Eye (tissue), 1 donor: ENCODE measurements at regions not wholly inside any gene's neighbourhood (a gene's known extent, or its start where the extent isn't known, plus 50 kb on each side); places are given as distances from the start of the nearest gene placed in this dataset.

Source experiments
- DNase-seq: peaks from one replicate; pipeline ENCODE4 v3.0.0-alpha.2; 2015

GRCh38 chr10:10818082-10818481 lies 199.6 kb upstream of the CELF2 start:
- no peak for DNase-seq

GRCh38 chr10:10819206-10819856 lies 198.3 kb upstream of the CELF2 start:
- no peak for DNase-seq

GRCh38 chr10:10821926-10822325 lies 195.7 kb upstream of the CELF2 start:
- DNase-seq = no peak

- peak; percentile 53 for DNase-seq
These were observed 193.0 kb upstream of the CELF2 start for GRCh38 chr10:10824591-10825148.

- no peak for DNase-seq
These were observed 191.5 kb upstream of the CELF2 start for GRCh38 chr10:10826125-10826524.

GRCh38 chr10:10828623-10829022 lies 189.0 kb upstream of the CELF2 start:
- no peak for DNase-seq

- DNase-seq = no peak
These were observed 188.1 kb upstream of the CELF2 start for GRCh38 chr10:10829576-10829975.

- peak; percentile 49 for DNase-seq
These were observed 187.2 kb upstream of the CELF2 start for GRCh38 chr10:10830293-10830986.

- DNase-seq = no peak
These were observed 186.6 kb upstream of the CELF2 start for GRCh38 chr10:10831085-10831484.

GRCh38 chr10:10833955-10834354 lies 183.7 kb upstream of the CELF2 start:
- no peak for DNase-seq

- no peak for DNase-seq
These were observed 173.4 kb upstream of the CELF2 start for GRCh38 chr10:10844251-10844650.

- DNase-seq = no peak
These were observed 172.5 kb upstream of the CELF2 start for GRCh38 chr10:10845185-10845584.

- DNase-seq = peak; percentile 68
These were observed 171.7 kb upstream of the CELF2 start for GRCh38 chr10:10845826-10846503.

- no peak for DNase-seq
These were observed 171.2 kb upstream of the CELF2 start for GRCh38 chr10:10846504-10846900.

GRCh38 chr10:10847387-10847786 lies 170.3 kb upstream of the CELF2 start:
- DNase-seq = no peak

GRCh38 chr10:10848488-10849111 lies 169.1 kb upstream of the CELF2 start:
- no peak for DNase-seq

GRCh38 chr10:10849306-10849705 lies 168.4 kb upstream of the CELF2 start:
- DNase-seq = no peak

GRCh38 chr10:10850214-10850613 lies 167.5 kb upstream of the CELF2 start:
- DNase-seq = no peak

- no peak for DNase-seq
These were observed 165.2 kb upstream of the CELF2 start for GRCh38 chr10:10852464-10852863.

GRCh38 chr10:10853954-10854353 lies 163.7 kb upstream of the CELF2 start:
- DNase-seq = no peak

GRCh38 chr10:10854725-10855124 lies 162.9 kb upstream of the CELF2 start:
- DNase-seq = peak; percentile 43

GRCh38 chr10:10855151-10855581 lies 162.5 kb upstream of the CELF2 start:
- DNase-seq = peak; percentile 68

GRCh38 chr10:10860455-10860976 lies 157.2 kb upstream of the CELF2 start:
- no peak for DNase-seq
